Coronary artery (tissue), 2 donors: ENCODE measurements at regions not wholly inside any gene's neighbourhood (a gene's known extent, or its start where the extent isn't known, plus 50 kb on each side); places are given as distances from the start of the nearest gene placed in this dataset.
"Not testable (repeated sequence)": the region's sequence is repeated elsewhere in the genome, so short reads cannot be mapped to it uniquely, and the experiment has no call there.

Experiments used
- DNase-seq: peaks from one replicate; pipeline ENCODE4 v3.0.0-alpha.2; 2017; ENCODE audit warnings: low spot score
- H3K27ac ChIP-seq, 2 donors: fragments of 200-600 bp; sonication (generic); one replicate each; pipeline ENCODE4 v1.5.1; 2016 to 2019
- H3K4me3 ChIP-seq: fragments of 200-600 bp; sonication (generic); 2 replicates; pipeline ENCODE4 v1.5.1; 2016; ENCODE audit warnings: mild to moderate bottlenecking, moderate library complexity
- CTCF ChIP-seq: fragments of 200-600 bp; sonication (generic); IDR thresholded peaks from one replicate; pipeline ENCODE4 v1.5.1; 2019; ENCODE audit warnings: antibody characterized with exemption

- TF ChIP-seq CTCF, result no peak
- H3K4me3 ChIP-seq, result no peak overlapping the region
- DNase-seq, result no peak
- no peak overlapping the region for H3K27ac ChIP-seq
These were observed 654.9 kb upstream of the TBL1XR1 start for GRCh38 chr3:177852001-177852807.

- Histone ChIP-seq H3K4me3 (no peak overlapping the region), H3K27ac (no peak overlapping the region)
- no peak for TF ChIP-seq CTCF
- no peak for DNase-seq
These were observed 657.7 kb upstream of the TBL1XR1 start for GRCh38 chr3:177855021-177855420.

- DNase-seq, result no peak
- H3K4me3 ChIP-seq, result no peak overlapping the region
- H3K27ac ChIP-seq, result no peak overlapping the region
- no peak for TF ChIP-seq CTCF
These were observed 662.9 kb upstream of the TBL1XR1 start for GRCh38 chr3:177860184-177860583.

- no peak for DNase-seq
- TF ChIP-seq CTCF, result no peak
- no peak overlapping the region for H3K27ac ChIP-seq
- no peak overlapping the region for H3K4me3 ChIP-seq
These were observed 665.7 kb upstream of the TBL1XR1 start for GRCh38 chr3:177862962-177863491.

- not testable (repeated sequence) for H3K27ac ChIP-seq, H3K4me3 ChIP-seq, DNase-seq
These were observed 665.0 kb upstream of the KCNMB2 start for GRCh38 chr3:177871267-177871666.

GRCh38 chr3:177878192-177878591 lies 658.0 kb upstream of the KCNMB2 start:
- H3K4me3 ChIP-seq, result no peak overlapping the region
- TF ChIP-seq CTCF, result no peak
- no peak overlapping the region for H3K27ac ChIP-seq
- no peak for DNase-seq

- H3K27ac ChIP-seq, result no peak overlapping the region
- no peak for DNase-seq
- TF ChIP-seq CTCF, result no peak
- H3K4me3 ChIP-seq, result no peak overlapping the region
These were observed 657.3 kb upstream of the KCNMB2 start for GRCh38 chr3:177878957-177879356.
